ENCODE measurements at regions not wholly inside any gene's neighbourhood (a gene's known extent, or its start where the extent isn't known, plus 50 kb on each side); places are given as distances from the start of the nearest gene placed in this dataset.

- no peak for TF ChIP-seq CTCF (IDR thresholded peaks at IDR 0.05; ENCODE audit: low read depth, low read length, poor library complexity, severe bottlenecking)
- TF ChIP-seq EZH2phosphoT487 (IDR thresholded peaks at IDR 0.05; ENCODE audit: borderline replicate concordance, low read length) = no peak
Observed at GRCh38 chr1:78797108-78797781, 147.6 kb downstream of the IFI44 start.
